ENCODE measurements at regions not wholly inside any gene's neighbourhood (a gene's known extent, or its start where the extent isn't known, plus 50 kb on each side); places are given as distances from the start of the nearest gene placed in this dataset.

DNA sequence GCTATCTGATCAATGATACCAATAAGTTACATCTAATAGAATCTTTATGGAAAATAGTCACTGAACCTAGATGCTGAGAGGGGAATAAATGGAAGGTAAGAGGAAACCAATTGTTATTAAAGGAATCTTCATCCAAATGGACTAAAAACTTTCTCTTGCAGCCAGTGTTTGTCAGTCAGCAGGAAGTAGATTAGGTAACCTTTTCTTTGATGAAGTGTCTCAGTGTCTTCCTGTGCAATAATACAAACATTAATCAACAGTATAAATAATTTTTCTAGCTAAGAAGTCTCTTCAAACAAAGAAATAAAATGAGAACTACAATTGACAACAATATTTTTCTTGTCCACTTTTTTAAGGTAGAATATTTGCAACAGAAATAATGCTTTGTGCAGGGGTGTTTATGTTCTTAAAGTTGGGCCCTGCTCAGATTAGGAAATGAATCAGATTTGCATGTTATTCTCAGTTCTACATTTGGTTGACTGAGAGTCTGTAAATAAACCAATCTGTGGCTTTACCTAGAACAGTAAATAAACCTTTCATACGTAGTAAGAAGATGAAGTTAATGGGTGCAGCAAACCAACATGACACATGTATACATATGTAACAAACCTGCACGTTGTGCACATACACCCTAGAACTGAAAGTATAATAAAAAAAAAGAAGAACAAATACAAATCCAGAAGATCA, 391.4 kb downstream of the MRPL39 start:
- no peaks in the 10 kb centered on the region for H3K4me1 ChIP-seq (ENCODE audit: control insufficient read depth in 4 of 4, insufficient read depth in 4 of 4, low read length in 3 of 4)
- no peak overlapping the region for H3K27ac ChIP-seq (ENCODE audit: low read depth in 1 of 2, low read length in 2 of 2)
- no peak for DNase-seq (ENCODE audit: low spot score)
- no peaks in the 10 kb centered on the region for H3K36me3 ChIP-seq (ENCODE audit: control insufficient read depth in 4 of 4, insufficient read depth in 3 of 4, low read depth in 1 of 4, low read length in 3 of 4)
- no peaks in the 10 kb centered on the region for H3K27me3 ChIP-seq (ENCODE audit: control insufficient read depth in 4 of 4, insufficient read depth in 4 of 4, low read length in 3 of 4)
- no peak overlapping the region for H3K9ac ChIP-seq (ENCODE audit: low read depth in 1 of 2, low read length in 2 of 2)
- no peak overlapping the region for H3K4me3 ChIP-seq (ENCODE audit: low read depth in 1 of 3, low read length in 3 of 3)
- TF ChIP-seq, protein P1, sequence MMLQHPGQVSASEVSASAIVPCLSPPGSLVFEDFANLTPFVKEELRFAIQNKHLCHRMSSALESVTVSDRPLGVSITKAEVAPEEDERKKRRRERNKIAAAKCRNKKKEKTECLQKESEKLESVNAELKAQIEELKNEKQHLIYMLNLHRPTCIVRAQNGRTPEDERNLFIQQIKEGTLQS (IDR thresholded peaks at IDR 0.05): no peak
- TF ChIP-seq, protein P2, sequence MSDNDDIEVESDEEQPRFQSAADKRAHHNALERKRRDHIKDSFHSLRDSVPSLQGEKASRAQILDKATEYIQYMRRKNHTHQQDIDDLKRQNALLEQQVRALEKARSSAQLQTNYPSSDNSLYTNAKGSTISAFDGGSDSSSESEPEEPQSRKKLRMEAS (IDR thresholded peaks at IDR 0.05): no peak
- TF ChIP-seq YY1 (IDR thresholded peaks at IDR 0.05): no peak
- no peak for TF ChIP-seq HNF4A (conservative IDR thresholded peaks at IDR 0.05)
- peaks cover 0 to 2% (median 0%) of the 10 kb centered on the region in 4 donors for H3K9me3 ChIP-seq (ENCODE audit: control insufficient read depth in 4 of 4, low read length in 3 of 4)
- 52% methylated on average over 2 of the region's 2 CpGs for WGBS

DNA sequence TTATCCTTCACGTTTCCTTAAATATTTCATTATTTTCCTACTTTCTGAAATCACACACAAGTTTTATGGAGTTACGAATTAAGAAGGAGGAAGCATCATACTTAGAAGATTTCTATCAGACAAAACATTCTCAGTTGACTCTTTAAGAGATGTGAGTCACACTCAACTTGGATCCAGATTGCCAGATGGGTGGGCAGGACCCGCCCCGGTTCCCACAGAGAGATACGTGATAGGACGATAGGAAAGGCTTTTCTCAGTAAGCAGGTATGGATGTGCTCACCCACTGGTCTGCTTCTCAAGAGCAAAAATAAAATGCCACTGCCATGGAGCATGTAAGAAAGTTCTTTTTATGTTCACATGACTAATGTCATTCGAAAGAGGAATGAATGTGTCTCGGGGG, 392.6 kb downstream of the MRPL39 start:
- Histone ChIP-seq H3K9me3 (ENCODE audit: control insufficient read depth in 4 of 4, low read length in 3 of 4) (no peaks in the 10 kb centered on the region), H3K36me3 (ENCODE audit: control insufficient read depth in 4 of 4, insufficient read depth in 3 of 4, low read depth in 1 of 4, low read length in 3 of 4) (no peaks in the 10 kb centered on the region), H3K27ac (ENCODE audit: low read depth in 1 of 2, low read length in 2 of 2) (no peak overlapping the region), H3K9ac (ENCODE audit: low read depth in 1 of 2, low read length in 2 of 2) (no peak overlapping the region), H3K4me1 (ENCODE audit: control insufficient read depth in 4 of 4, insufficient read depth in 4 of 4, low read length in 3 of 4) (no peaks in the 10 kb centered on the region), H3K4me3 (ENCODE audit: low read depth in 1 of 3, low read length in 3 of 3) (no peak overlapping the region), H3K27me3 (ENCODE audit: control insufficient read depth in 4 of 4, insufficient read depth in 4 of 4, low read length in 3 of 4) (no peaks in the 10 kb centered on the region)
- TF ChIP-seq, protein P1 (IDR thresholded peaks at IDR 0.05): no peak
- TF ChIP-seq, protein P3, sequence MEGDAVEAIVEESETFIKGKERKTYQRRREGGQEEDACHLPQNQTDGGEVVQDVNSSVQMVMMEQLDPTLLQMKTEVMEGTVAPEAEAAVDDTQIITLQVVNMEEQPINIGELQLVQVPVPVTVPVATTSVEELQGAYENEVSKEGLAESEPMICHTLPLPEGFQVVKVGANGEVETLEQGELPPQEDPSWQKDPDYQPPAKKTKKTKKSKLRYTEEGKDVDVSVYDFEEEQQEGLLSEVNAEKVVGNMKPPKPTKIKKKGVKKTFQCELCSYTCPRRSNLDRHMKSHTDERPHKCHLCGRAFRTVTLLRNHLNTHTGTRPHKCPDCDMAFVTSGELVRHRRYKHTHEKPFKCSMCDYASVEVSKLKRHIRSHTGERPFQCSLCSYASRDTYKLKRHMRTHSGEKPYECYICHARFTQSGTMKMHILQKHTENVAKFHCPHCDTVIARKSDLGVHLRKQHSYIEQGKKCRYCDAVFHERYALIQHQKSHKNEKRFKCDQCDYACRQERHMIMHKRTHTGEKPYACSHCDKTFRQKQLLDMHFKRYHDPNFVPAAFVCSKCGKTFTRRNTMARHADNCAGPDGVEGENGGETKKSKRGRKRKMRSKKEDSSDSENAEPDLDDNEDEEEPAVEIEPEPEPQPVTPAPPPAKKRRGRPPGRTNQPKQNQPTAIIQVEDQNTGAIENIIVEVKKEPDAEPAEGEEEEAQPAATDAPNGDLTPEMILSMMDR (IDR thresholded peaks at IDR 0.05; ENCODE audit: low read depth, low read length, missing input control): no peak
- TF ChIP-seq EGR1 (IDR thresholded peaks at IDR 0.05; ENCODE audit: low read depth in 2 of 2) (no peak), RXRA (IDR thresholded peaks at IDR 0.05) (no peak), HNF4G (IDR thresholded peaks at IDR 0.05) (no peak), JUND (IDR thresholded peaks at IDR 0.05) (no peak), TAF1 (conservative IDR thresholded peaks at IDR 0.05) (no peak), SP1 (IDR thresholded peaks at IDR 0.05) (no peak), YY1 (IDR thresholded peaks at IDR 0.05) (no peak), RAD21 (IDR thresholded peaks at IDR 0.05) (no peak), FOXA2 (IDR thresholded peaks at IDR 0.05) (no peak), GABPA (IDR thresholded peaks at IDR 0.05 in 1 of 2, conservative IDR thresholded peaks at IDR 0.05 in 1 of 2) (no peak), FOXA1 (IDR thresholded peaks at IDR 0.05) (no peak), NR2F2 (IDR thresholded peaks at IDR 0.05) (no peak), HNF4A (conservative IDR thresholded peaks at IDR 0.05) (no peak)
- TF ChIP-seq, protein P2 (IDR thresholded peaks at IDR 0.05): no peak
- TF ChIP-seq, protein P4, sequence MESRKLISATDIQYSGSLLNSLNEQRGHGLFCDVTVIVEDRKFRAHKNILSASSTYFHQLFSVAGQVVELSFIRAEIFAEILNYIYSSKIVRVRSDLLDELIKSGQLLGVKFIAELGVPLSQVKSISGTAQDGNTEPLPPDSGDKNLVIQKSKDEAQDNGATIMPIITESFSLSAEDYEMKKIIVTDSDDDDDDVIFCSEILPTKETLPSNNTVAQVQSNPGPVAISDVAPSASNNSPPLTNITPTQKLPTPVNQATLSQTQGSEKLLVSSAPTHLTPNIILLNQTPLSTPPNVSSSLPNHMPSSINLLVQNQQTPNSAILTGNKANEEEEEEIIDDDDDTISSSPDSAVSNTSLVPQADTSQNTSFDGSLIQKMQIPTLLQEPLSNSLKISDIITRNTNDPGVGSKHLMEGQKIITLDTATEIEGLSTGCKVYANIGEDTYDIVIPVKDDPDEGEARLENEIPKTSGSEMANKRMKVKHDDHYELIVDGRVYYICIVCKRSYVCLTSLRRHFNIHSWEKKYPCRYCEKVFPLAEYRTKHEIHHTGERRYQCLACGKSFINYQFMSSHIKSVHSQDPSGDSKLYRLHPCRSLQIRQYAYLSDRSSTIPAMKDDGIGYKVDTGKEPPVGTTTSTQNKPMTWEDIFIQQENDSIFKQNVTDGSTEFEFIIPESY (IDR thresholded peaks at IDR 0.05): no peak
- no peak for DNase-seq (ENCODE audit: low spot score)
- 76% methylated on average over 8 of the region's 8 CpGs for WGBS
